Uterus (tissue), 3 donors: ENCODE measurements at regions not wholly inside any gene's neighbourhood (a gene's known extent, or its start where the extent isn't known, plus 50 kb on each side); places are given as distances from the start of the nearest gene placed in this dataset.

Experiments
- DNase-seq, 2 donors: peaks; one replicate each; pipeline ENCODE4 v3.0.0-alpha.2; 2019 to 2020
- H3K27ac ChIP-seq, 2 donors: fragments of 200-600 bp; sonication (generic); 1 replicate in 1 of 2; 2 replicates in 1 of 2; pipeline ENCODE4 v1.5.1; 2016 to 2018
- H3K27me3 ChIP-seq, 2 donors: fragments of 200-600 bp; sonication (generic); one replicate each; pipeline ENCODE4 v1.5.1; 2018 to 2019; ENCODE audit warnings: control low read depth in 1 of 2
- H3K36me3 ChIP-seq, 2 donors: fragments of 200-600 bp; sonication (generic); one replicate each; pipeline ENCODE4 v1.5.1; 2019; ENCODE audit warnings: control low read depth in 1 of 2
- H3K4me1 ChIP-seq, 2 donors: fragments of 200-600 bp; sonication (generic); one replicate each; pipeline ENCODE4 v1.5.1; 2018 to 2019; ENCODE audit warnings: control low read depth in 1 of 2
- H3K4me3 ChIP-seq, 2 donors: fragments of 200-600 bp; sonication (generic); 1 replicate in 1 of 2; 2 replicates in 1 of 2; pipeline ENCODE4 v1.5.1; 2018 to 2019; ENCODE audit warnings: mild to moderate bottlenecking in 1 of 2
- H3K9me3 ChIP-seq, 2 donors: fragments of 200-600 bp; sonication (generic); one replicate each; pipeline ENCODE4 v1.5.1; 2019; ENCODE audit warnings: control low read depth in 1 of 2
- POLR2A ChIP-seq, 2 donors: fragments of 450-650 bp; IDR thresholded peaks; one replicate each; pipeline ENCODE4 v1.6.1; 2016; ENCODE audit warnings: antibody characterized with exemption in 2 of 2, mild to moderate bottlenecking in 1 of 2, moderate library complexity in 1 of 2
- intact Hi-C: fragments of 100-400 bp; cut with DNase I; formaldehyde crosslinking; loops from one replicate; pipeline ENCODE4 v1.15.1; 2023; ENCODE audit warnings: low total_unique reads
- TF ChIP-seq, protein P1 (sequence below), 4 experiments: fragments of 200-600 bp in 2 of 4; fragments of 450-650 bp in 2 of 4; sonication (generic) in 2 of 4; IDR thresholded peaks; one replicate each; pipeline ENCODE4 v1.5.1; 2016 to 2019; ENCODE audit warnings: antibody characterized with exemption in 4 of 4, mild to moderate bottlenecking in 2 of 4, moderate library complexity in 1 of 4
- donor health status: DM: yes; HTN: yes; CAD: no.

DNA sequence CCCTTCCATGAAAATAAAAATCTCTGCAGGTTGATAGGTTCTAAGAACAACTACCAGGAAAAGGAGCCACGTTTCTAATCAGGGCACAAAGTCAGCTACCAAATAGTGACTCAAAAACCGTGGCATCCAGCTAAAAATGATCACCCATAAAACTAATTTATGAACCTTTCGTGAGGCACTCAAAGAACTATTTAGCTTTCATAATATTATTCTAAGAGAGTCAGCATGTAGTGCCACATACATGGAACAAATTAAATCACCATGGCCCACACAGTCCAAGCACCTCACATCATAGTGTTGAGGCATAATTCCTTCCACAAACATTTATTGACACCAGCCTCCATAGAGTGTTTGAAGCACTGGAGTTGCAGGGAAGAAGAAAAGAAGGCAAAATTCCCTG, 252.0 kb upstream of the PPARGC1A start:
- intact Hi-C loops: no loop called here
- Histone ChIP-seq H3K4me1 (no peaks in the 10 kb centered on the region), H3K27me3 (no peaks in the 10 kb centered on the region), H3K4me3 (no peak overlapping the region), H3K27ac (no peak overlapping the region), H3K36me3 (no peaks in the 10 kb centered on the region), H3K9me3 (no peaks in the 10 kb centered on the region)
- DNase-seq: no peak
- TF ChIP-seq POLR2A (IDR thresholded peaks at IDR 0.05): no peak
- TF ChIP-seq, protein P1, sequence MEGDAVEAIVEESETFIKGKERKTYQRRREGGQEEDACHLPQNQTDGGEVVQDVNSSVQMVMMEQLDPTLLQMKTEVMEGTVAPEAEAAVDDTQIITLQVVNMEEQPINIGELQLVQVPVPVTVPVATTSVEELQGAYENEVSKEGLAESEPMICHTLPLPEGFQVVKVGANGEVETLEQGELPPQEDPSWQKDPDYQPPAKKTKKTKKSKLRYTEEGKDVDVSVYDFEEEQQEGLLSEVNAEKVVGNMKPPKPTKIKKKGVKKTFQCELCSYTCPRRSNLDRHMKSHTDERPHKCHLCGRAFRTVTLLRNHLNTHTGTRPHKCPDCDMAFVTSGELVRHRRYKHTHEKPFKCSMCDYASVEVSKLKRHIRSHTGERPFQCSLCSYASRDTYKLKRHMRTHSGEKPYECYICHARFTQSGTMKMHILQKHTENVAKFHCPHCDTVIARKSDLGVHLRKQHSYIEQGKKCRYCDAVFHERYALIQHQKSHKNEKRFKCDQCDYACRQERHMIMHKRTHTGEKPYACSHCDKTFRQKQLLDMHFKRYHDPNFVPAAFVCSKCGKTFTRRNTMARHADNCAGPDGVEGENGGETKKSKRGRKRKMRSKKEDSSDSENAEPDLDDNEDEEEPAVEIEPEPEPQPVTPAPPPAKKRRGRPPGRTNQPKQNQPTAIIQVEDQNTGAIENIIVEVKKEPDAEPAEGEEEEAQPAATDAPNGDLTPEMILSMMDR (IDR thresholded peaks at IDR 0.05): no peak

DNA sequence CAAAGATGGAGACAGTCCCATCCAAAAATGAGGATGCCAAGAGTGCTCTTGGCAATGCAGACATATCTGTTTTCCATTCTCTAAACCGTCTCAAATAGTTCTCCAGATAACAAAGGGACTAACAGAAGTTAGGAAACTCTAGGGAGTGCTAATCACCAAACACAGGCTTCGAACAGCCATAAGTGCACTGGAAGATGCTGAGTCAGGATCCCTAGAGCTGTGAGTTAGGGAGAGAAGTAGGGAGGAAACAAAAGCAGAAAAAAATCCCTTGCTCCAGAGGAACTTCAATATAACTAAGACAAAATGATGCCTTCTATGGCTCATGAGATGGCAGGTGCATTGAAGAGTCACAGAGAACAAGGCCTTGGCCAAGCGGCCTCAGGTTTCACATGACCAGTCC, 251.0 kb upstream of the PPARGC1A start:
- TF ChIP-seq, protein P1 (IDR thresholded peaks at IDR 0.05): no peak
- no peak for TF ChIP-seq POLR2A (IDR thresholded peaks at IDR 0.05)
- Histone ChIP-seq H3K9me3 (no peaks in the 10 kb centered on the region), H3K27ac (no peak overlapping the region), H3K27me3 (no peaks in the 10 kb centered on the region), H3K36me3 (no peaks in the 10 kb centered on the region), H3K4me3 (no peak overlapping the region), H3K4me1 (no peaks in the 10 kb centered on the region)
- intact Hi-C loops: no loop called here
- DNase-seq: no peak

DNA sequence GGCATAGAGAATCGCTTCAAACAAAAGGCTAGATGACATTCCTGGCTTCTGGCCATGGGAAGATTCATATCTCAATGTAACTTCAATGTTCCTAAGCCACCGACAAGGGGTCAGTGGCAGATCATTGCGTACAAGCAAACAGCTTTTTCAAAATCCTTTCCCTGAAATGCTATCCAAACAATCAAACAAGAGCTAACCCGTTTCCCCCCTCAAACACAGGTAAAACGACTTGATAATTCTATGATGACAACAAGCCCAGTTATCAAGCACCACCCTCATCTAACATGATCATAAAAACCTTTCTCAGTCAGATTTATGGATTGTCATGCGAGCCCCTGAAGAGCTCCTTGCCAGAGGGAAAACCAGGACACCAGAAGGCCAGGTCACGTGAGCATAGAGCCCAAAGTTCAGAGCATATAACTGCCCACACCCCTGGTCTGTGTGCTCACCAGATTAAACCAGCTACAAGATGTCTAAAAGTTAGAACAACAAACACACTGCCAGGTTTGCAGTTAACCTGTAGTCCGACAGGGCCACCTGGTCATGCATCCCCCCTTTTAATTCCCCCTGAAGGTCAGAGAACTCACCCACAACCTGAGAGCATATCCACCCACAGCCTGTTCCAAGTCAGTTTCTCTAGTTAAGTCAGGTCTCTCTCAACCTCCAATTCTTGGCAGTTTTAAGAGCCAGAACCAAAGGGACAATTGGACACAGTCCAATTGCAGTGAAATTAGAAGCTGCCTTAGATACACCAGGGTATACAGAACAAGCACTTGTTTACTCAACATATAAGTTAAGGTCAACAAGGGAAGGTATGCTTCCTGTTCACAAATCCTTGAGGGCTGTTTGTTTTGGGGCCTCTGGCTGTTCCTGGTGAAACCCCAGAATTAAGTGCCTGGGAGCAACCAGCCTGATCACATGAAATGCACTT, 248.1 kb upstream of the PPARGC1A start:
- TF ChIP-seq POLR2A (IDR thresholded peaks at IDR 0.05): no peak
- TF ChIP-seq, protein P1 (IDR thresholded peaks at IDR 0.05): no peak
- H3K27me3 ChIP-seq: no peaks in the 10 kb centered on the region
- intact Hi-C loops: no loop called here
- H3K9me3 ChIP-seq: no peaks in the 10 kb centered on the region
- no peak for DNase-seq
- no peak overlapping the region for H3K27ac ChIP-seq
- no peaks in the 10 kb centered on the region for H3K4me1 ChIP-seq
- no peaks in the 10 kb centered on the region for H3K36me3 ChIP-seq
- H3K4me3 ChIP-seq: no peak overlapping the region

DNA sequence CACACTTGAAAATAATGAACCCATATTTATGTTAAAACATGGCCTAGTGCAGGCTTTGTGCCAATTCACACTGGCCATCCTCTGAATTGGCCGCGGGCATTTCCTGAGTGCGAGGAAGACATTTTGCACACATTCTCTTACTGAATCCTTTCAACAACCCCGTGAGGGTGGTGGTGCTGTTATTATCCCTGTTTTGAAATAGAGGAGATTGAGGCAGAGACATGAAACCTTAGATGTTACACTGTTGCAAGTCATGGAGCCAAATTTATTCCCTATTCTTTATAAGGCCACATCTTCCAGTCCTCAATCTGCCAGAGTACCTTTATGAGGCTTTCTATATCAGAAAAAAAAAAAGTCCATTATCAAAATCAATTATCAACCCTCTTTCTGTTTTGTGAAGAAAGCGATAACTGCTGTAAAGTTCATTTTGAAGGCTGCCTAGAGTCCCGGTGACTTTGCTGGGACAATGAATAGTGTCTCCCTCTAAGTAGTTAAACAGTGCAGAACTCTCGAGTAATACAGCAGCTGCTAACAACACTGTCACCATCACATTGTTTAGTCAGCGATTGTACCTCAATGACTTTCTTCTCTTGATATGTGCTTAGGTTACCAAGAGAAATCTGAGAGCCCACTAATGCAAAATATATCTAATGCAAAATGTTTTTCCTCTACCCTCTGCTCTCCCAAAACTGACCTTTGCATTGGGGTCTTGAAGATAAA, 242.3 kb upstream of the PPARGC1A start:
- Histone ChIP-seq H3K27me3 (no peaks in the 10 kb centered on the region), H3K9me3 (no peaks in the 10 kb centered on the region)
- intact Hi-C loops: no loop called here

More for the DNA sequence above, 242.3 kb upstream of the PPARGC1A start:
- TF ChIP-seq POLR2A (IDR thresholded peaks at IDR 0.05): no peak
- TF ChIP-seq, protein P1 (IDR thresholded peaks at IDR 0.05): no peak
- H3K27ac ChIP-seq: no peak overlapping the region
- H3K4me3 ChIP-seq: no peak overlapping the region
- DNase-seq: no peak
- no peaks in the 10 kb centered on the region for H3K4me1 ChIP-seq
- H3K36me3 ChIP-seq: no peaks in the 10 kb centered on the region
